ENCODE measurements at regions not wholly inside any gene's neighbourhood (a gene's known extent, or its start where the extent isn't known, plus 50 kb on each side); places are given as distances from the start of the nearest gene placed in this dataset.

DNA sequence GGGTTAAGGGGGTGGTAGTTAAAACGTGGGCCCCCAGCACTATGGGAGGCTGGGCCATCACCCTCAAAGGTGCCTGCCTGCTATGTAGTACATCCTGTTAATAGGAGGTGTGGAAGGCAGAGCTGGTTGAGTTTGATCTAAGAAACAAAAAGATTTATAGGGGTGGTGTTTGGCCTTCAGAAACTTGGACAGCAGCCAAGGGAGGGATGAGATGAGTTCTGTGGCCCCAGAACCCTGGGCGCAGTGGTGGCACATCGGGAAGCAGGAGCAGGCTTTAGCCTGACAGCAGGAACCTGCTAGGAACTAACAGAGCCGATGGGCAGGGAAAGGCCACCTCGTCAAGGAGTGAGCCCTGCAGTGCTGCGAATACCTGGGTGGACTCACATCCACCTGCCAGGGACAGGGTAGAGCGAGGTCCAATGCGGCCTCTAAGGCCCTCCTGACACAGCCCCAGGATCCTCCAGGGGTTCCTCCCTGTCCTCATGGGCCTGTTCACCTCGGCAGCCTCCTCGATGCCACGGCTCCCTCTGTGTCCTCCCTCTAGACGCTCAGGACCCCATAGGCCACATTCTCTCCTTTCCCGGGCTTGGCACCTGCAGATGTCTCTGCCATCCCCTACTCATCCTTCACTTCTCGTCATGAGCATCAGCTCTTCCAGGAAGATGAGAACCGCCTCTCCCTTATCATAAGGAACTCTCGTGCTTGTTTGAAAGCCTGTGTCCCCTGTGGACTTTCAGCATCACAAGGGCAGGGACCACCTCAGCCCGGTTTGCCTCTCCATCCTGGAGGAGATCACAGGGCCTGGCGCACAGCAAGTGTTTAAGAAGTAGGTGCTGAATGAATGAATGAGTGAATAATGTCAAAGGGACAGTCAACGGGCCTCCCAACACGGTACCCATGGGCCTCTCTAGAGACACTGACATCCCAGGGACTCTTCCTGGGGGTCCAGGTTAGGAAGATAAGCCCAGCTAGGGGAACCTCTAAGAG lies 103.5 kb upstream of the TNRC6C start:
- DNase-seq (ENCODE audit: low read depth), result no peak

DNA sequence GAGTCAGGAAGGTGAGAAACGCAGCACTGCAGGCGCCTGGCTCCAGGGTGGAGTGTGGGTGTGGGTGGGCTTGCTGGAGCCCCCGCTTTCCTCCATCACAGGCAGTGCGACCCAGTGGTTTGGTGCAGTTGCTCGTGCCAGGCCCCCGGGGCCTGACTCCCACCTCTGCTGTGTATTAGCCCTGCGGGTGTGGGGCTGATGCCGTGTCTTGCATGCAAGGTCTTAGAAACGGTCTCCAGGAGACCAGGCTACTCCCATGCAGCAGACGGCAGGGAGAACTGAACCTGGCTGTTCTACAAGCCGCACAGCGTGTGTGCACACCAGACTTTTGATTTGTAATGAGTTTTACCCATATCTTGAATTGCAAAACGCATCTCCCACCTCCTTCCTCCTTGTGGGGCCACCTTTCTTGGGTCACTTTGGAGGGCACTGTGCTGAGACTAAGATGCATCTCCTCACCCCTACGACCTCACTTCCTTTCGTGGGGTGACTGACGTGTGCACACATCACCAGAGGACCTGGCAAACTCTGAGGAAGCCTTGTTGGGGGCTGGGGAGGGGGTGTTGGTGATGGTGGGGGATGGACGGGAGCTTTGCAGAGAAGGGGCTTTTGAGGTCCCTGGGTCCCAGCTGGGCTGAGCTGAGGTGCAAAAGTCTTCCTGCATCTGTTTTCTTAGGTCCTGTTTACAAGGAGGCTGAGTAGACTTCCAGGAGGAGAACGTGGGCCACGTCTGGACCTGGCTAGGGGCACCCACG lies 101.8 kb upstream of the TNRC6C start:
- no peak for DNase-seq (ENCODE audit: low read depth)

GRCh38 chr17:77857306-77857555 lies 101.3 kb upstream of the TNRC6C start:
- no peak for DNase-seq (ENCODE audit: low read depth)

DNA sequence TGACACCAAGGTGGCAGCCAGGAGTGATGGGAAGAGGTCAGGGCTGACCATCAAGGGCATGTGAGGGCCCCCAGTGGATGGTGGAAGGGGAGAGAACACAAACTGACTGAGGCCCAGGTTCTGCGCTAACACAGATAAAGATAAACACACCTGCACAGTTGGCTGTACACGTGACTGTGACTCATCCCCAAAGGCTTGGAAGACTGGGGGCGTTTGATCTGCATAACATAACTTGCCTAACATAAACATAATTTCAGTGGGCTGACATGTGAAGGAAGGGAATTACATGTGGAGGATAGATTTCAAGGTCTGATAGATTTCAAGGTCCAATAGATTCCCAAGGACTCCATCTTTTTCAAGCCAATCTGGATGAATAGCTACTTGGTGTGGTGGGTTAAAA lies 100.9 kb upstream of the TNRC6C start:
- DNase-seq (ENCODE audit: low read depth), result no peak

DNA sequence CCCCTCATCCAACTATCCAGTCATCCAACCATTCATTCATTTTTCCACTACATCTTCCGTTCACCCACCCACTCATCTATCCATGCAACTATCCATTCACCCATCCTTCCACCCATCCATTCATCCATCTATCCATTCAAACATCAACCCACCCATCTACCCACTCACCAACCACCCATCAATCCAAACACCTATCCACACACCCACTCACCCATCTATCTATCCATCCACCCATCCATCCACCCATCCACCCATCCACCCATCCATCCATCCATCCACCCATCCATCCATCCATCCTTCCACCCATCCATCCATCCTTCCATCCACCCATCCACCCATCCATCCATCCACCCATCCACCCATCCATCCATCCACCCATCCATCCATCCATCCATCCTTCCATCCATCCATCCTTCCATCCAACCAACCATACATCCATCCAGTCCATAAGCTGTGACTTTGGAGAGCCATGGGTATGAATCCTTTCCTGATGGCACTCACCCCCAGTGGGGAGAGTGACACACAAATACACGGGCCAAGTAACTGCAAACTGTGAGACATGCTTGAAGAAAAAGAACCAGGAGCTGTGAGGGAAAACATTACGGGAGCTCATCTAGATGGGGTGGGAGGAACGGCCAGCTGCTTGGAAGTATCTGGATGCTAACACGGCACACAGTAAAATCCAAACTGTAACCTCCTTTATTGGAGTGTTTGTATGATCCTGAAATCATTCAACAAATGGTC lies 100.0 kb upstream of the TNRC6C start:
- no peak for DNase-seq (ENCODE audit: low read depth)

DNA sequence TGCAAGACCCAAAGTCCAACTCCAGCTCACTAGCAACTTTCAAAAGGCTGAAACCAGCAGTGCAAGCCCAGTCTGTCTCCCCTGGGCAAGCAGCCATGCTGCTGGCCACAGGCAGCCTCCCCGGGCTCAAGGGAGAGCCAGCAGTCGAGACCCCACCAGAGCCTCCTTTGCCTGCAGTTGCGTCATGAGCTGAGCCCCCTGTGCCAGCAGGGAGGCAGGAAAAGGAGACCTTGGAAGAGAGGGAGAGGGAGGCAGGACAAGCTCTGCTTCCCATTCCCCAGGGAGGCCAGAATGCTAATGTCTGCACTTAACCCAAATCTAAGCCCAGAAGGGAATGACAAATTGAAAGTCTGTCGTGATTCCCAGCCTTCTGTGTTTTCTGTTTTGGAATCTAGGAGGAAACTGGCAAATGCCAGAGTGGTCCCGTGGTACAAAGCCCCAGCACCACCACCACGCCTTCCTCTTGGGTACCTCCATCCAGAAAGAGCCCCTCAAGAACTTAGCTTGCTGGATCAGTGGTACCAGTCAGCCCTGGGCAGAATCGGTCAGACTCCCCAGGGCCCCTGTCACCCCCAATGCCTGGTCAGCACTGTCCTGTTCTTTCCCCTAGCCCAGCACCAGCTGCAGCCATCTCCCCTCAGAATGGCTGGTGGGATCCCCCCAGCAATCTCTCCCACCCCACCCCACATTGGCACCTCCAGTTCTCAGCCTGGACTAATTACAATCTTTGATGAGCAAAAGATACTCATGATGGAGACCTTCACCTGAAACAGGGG lies 99.3 kb upstream of the TNRC6C start:
- DNase-seq (ENCODE audit: low read depth), result no peak

GRCh38 chr17:77861133-77861695 lies 97.3 kb upstream of the TNRC6C start:
- DNase-seq (ENCODE audit: low read depth), result no peak

DNA sequence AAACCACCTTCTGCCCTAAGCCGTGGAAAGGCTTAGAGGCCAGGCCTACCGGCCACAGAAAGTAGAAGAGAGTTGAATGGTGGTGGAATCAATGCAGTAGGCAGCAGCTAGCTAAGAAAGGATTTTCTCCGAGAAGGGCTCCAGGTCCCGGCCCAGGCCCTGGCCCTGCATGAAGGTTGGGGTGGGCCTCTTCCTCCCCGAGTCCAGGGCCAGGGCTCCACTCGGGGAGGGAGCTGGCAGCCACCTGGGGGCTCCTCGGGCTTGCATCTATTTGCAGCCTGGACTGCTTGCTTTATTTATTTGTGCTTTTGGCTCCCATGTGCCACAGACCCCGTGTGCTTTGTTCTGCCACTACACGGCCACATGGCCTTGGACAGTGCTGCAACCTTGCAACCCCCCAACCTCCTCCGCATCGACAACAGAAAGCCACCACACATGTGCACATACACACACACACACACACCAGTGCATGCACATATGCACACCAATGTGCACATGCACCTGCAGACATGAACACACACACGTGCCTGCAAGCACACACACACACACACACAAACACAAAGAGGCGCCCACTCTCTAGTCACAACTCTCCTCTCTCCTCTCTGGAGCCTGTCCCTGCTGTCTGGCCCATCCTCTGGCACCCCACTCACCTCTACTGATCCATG lies 96.4 kb upstream of the TNRC6C start:
- no peak for DNase-seq (ENCODE audit: low read depth)

DNA sequence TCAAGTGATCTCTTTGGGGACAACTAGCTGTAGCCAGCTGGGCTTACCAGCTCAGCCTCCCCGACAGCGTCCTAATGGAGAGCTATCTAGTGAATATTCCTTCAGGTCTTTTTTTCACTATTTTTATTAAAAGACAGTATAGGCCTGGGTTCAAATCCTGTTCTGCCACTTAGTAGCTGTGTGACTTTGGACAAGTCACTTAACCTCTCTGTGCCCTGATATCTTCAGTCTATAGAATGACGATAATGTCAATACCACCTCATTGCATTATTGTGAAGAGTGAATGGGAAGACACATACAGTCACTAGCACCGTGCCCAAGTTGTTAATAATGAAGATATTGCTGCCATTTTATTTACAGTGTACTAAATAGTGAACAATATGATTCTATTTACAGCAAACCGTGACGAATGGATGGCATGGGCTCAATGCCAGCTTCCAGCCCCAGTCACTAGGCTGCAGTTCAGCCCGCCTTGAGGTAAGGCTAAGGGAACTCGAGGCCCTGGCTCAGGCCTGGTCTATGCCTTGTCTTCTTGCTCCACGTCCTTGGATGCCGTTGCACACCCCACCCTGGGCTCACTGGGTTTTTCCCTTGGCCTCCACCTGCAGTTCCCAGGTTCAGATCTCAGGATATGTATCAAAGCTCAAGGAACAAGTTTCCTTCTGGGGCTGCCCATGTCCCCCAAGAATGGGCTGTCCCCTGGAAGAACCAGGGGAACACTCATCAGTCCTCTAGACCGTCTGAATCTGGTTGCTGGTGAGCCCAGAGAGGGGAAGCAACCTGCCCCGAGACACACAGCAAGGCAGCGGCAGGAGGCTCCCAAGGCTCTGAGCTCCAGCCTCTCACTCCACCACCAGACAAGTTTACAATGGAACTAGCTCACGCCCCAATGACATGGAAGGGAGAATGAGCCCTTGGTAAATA lies 95.4 kb upstream of the TNRC6C start:
- DNase-seq (ENCODE audit: low read depth), result no peak

DNA sequence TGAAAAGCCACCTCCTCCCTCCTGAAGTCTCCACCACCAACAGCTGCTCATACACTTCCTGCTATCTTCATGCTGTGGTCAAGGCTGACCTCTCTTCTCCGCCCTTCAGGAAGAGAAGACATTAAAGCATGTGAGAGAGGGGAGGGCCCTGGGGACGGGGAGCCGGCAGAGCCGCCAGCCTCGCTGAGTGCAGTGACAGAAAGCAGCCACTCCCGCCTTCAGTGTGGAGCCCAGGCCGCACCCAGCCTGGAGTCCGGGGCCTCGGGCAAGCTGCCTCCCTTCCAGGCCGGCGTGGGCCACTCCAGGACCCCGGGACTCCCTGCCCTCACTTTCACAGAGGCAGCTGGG lies 94.7 kb upstream of the TNRC6C start:
- no peak for DNase-seq (ENCODE audit: low read depth)

GRCh38 chr17:77864234-77865111 lies 94.0 kb upstream of the TNRC6C start:
- DNase-seq (ENCODE audit: low read depth), result no peak

DNA sequence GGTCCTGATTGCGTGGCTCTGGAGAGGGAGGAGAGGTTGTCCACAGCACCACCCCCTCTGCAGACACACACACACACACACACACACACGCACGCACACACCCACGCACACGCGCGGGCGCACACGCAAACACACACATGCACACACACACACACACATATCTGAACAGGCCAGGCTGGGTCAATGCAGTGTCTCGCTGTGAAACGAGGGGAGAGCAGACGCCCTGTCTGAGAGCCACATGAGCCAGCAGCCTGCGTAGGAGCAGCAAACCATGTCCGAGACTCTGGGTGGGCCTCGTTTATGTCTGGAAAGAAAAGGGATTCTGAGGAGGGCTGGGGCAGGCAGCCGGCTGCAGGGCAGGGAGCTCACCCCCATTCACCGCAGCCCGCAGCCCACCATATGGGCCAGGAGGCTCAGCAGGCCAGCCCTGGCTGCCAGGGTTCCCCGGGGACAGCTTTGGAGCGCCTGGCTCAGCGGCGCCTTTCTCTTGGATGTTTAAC lies 93.3 kb upstream of the TNRC6C start:
- no peak for DNase-seq (ENCODE audit: low read depth)

GRCh38 chr17:77865716-77866115 lies 92.8 kb upstream of the TNRC6C start:
- DNase-seq (ENCODE audit: low read depth), result no peak

DNA sequence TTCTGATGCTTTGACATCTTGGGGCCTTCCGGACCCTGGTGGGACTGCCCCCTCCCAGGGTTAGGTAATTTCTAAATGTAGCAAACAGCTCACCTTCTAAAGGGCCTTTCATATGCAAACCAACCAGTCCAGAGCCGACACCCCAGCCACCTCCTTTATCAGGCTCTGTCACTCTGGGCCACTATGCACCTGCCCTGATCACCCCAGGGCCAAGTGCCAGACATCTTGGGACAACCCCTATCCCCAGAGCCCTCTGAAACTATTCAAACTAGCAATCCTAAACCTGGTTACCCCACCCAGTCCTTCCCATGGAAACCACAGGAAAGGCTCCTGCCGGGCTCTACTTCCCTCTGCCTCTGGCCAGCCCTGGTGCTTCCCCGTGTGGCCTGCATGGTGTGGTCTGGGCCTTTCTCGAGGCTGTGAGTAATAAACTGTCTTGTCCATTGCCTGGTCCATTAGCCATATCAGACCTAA lies 91.2 kb upstream of the TNRC6C start:
- DNase-seq (ENCODE audit: low read depth), result no peak

- no peak for DNase-seq (ENCODE audit: low read depth)
These were observed 90.4 kb upstream of the TNRC6C start for GRCh38 chr17:77867976-77868713.

GRCh38 chr17:77869041-77869599 lies 89.4 kb upstream of the TNRC6C start:
- DNase-seq (ENCODE audit: low read depth), result no peak

GRCh38 chr17:77869665-77870132 lies 88.8 kb upstream of the TNRC6C start:
- DNase-seq (ENCODE audit: low read depth), result no peak

Measured in T follicular helper cell (primary cell).